Kidney (tissue), 13 donors: ENCODE measurements at regions not wholly inside any gene's neighbourhood (a gene's known extent, or its start where the extent isn't known, plus 50 kb on each side); places are given as distances from the start of the nearest gene placed in this dataset.
A peak's percentile ranks its signal among the peaks of the same experiment; 100 is the strongest.
"Not testable (repeated sequence)": the region's sequence is repeated elsewhere in the genome, so short reads cannot be mapped to it uniquely, and the experiment has no call there.

ENCODE experiments used
- DNase-seq, 5 donors: peaks; one replicate each; pipeline ENCODE4 v3.0.0-alpha.2; 2013 to 2020
- FAIRE-seq: peaks from 2 replicates; lab custom pipeline; 2012; peaks lifted over from hg19 to GRCh38; lab: Jason Lieb, UNC
- H3K27ac ChIP-seq, 2 donors: one replicate each; pipeline ENCODE4 v1.7.0; 2013; ENCODE audit warnings: low read depth in 2 of 2, low read length in 2 of 2, inconsistent platforms in 1 of 2
- H3K27me3 ChIP-seq: one replicate; pipeline ENCODE4 v1.7.1; 2013; ENCODE audit warnings: low read length, inconsistent platforms; ENCODE audit not compliant: control insufficient read depth, insufficient read depth
- H3K36me3 ChIP-seq, 3 donors: one replicate each; pipeline versions ENCODE4 v1.7.0 to v1.7.1; 2013; ENCODE audit warnings: low read length in 3 of 3, control low read depth in 1 of 3, inconsistent platforms in 1 of 3; ENCODE audit not compliant: insufficient read depth in 3 of 3, control insufficient read depth in 2 of 3
- H3K4me1 ChIP-seq, 3 donors: one replicate each; pipeline versions ENCODE4 v1.7.0 to v1.7.1; 2013; ENCODE audit warnings: low read length in 3 of 3, inconsistent platforms in 1 of 3, low read depth in 1 of 3; ENCODE audit not compliant: control insufficient read depth in 2 of 3, insufficient read depth in 2 of 3
- H3K4me3 ChIP-seq, 3 donors: one replicate each; pipeline versions ENCODE4 v1.7.0 to v1.8.1; 2013; ENCODE audit warnings: low read length in 3 of 3, control low read depth in 1 of 3, inconsistent platforms in 1 of 3
- H3K9ac ChIP-seq, 3 donors: one replicate each; pipeline versions ENCODE4 v1.7.0 to v1.7.1; 2013; ENCODE audit warnings: low read length in 3 of 3, control low read depth in 1 of 3, inconsistent platforms in 1 of 3
- H3K9me3 ChIP-seq, 3 donors: one replicate each; pipeline versions ENCODE4 v1.7.0 to v1.7.1; 2013; ENCODE audit warnings: low read length in 3 of 3, control low read depth in 1 of 3, inconsistent platforms in 1 of 3; ENCODE audit not compliant: control insufficient read depth in 2 of 3, insufficient read depth in 1 of 3
- intact Hi-C: fragments of 100-400 bp; cut with DNase I; formaldehyde crosslinking; loops from one replicate; pipeline ENCODE4 v1.11.1; 2022
- TF ChIP-seq, protein P1 (sequence below): IDR thresholded peaks from 3 replicates; pipeline ENCODE4 v1.5.1; 2012; ENCODE audit warnings: mild to moderate bottlenecking, moderate library complexity, borderline replicate concordance; ENCODE audit not compliant: insufficient read depth; ENCODE audit errors: extremely low read depth
- donor health status: control.
- donor health status: control.
- donor health status: control.
- donor health status: control.
- donor health status: control.
- donor health status: DM: yes; HTN: yes; CAD: no.
- donor health status: Normal renal cell carcinoma (clear cell type).

DNA sequence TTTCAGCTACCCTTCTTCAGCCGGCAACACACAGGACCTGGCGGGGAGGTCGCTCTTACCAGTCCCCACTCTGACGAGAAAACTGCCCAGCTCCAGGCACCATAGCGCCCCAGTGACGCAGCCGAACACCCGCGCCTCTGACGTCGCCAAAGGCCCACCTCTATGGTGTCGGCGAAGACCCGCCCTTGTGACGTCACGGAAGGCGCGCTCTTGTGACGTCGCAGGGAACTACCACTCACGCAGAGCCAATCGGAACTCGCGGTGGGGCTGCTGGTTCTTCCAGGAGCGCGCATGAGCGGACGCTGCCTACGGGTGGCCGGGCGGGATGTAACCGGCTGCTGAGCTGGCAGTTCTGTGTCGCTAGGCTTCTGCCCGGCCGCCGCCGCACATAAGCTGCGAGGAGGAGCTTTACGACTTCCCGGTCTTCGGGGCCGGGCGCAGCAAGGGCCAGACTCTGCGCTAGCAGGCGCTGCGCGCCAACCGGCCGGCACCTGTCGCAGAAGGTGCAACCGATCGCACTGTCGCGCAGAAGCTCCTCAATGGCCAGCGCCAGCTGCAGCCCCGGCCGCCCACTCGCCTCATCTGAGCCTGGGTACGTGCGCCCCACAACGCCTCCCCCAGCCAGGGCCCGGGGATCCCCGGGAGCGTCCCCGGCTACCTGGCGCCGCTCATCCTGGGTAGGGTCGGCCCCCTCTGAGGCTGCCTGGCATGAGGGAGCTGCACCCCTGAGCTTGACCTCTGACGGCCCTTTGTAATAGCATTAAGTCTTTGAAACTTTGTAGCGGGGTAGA, 121.3 kb upstream of the FBXO28 start:
- FAIRE-seq: peak; percentile 67
- H3K27me3 ChIP-seq, H3K9me3 ChIP-seq, H3K4me1 ChIP-seq, intact Hi-C loops, H3K36me3 ChIP-seq: not testable (repeated sequence)
- Histone ChIP-seq H3K9ac (peak overlapping the region in 2 of 3 donors; percentile 55 to 65), H3K4me3 (peak overlapping the region; percentile 59 to 68 (median 61)), H3K27ac (peak overlapping the region; percentile 79 to 80)
- TF ChIP-seq, protein P1, sequence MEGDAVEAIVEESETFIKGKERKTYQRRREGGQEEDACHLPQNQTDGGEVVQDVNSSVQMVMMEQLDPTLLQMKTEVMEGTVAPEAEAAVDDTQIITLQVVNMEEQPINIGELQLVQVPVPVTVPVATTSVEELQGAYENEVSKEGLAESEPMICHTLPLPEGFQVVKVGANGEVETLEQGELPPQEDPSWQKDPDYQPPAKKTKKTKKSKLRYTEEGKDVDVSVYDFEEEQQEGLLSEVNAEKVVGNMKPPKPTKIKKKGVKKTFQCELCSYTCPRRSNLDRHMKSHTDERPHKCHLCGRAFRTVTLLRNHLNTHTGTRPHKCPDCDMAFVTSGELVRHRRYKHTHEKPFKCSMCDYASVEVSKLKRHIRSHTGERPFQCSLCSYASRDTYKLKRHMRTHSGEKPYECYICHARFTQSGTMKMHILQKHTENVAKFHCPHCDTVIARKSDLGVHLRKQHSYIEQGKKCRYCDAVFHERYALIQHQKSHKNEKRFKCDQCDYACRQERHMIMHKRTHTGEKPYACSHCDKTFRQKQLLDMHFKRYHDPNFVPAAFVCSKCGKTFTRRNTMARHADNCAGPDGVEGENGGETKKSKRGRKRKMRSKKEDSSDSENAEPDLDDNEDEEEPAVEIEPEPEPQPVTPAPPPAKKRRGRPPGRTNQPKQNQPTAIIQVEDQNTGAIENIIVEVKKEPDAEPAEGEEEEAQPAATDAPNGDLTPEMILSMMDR: peak; percentile 2
- peak; percentile 100 for DNase-seq

DNA sequence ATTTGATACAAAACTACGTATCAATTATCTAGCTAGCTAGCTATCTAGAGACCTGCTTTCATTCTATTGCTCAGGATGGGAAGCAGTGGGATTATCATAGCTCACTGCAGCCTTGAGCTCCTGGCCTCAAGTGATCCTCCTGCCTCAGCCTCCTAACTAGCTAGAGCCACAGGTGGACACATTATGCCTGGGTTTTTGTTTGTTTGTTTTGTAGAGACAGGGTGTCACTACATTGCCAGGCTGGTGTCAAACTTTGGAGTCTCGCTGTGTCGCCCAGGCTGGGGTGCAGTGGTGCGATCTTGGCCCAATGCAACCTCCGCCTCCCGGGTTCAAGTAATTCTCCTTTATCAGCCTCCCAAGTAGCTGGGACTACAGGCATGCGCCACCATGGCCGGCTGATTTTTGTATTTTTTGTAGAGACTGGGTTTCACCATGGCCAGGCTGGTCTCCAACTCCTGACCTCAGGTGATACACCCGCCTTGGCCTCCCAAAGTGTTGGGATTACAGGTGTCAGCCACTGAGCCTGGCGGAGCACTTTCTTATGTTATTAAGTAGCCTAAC, 122.5 kb upstream of the FBXO28 start:
- peak in 2 of 5 donors; percentile 22 to 28 for DNase-seq
- H3K27ac ChIP-seq, intact Hi-C loops, H3K27me3 ChIP-seq, H3K9me3 ChIP-seq, H3K4me1 ChIP-seq, H3K9ac ChIP-seq, H3K36me3 ChIP-seq, FAIRE-seq: not testable (repeated sequence)
- peak overlapping the region in 1 of 3 donors; percentile 61 for H3K4me3 ChIP-seq

DNA sequence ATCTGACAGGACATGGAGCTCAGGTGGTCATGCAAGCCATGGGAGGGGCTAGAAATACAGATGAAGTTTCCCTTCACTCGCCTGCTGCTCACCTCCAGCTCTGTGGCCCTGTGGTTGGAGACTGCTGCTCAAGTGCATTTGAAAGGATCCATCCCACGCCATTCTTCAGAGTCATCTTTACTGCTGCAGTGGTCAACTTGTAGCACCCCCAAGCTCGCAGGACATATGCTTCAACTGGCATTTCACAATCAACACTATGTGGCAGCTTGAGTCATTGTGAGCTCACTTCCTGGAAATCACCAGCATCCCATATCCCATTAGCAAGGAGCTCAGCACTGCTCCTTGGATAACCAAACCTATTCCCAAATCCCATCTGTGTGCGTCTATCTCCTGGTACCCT, 116.2 kb upstream of the TP53BP2 start:
- H3K27me3 ChIP-seq, H3K4me1 ChIP-seq, H3K9ac ChIP-seq, H3K27ac ChIP-seq, H3K9me3 ChIP-seq, intact Hi-C loops, H3K4me3 ChIP-seq, H3K36me3 ChIP-seq, DNase-seq, FAIRE-seq: not testable (repeated sequence)

DNA sequence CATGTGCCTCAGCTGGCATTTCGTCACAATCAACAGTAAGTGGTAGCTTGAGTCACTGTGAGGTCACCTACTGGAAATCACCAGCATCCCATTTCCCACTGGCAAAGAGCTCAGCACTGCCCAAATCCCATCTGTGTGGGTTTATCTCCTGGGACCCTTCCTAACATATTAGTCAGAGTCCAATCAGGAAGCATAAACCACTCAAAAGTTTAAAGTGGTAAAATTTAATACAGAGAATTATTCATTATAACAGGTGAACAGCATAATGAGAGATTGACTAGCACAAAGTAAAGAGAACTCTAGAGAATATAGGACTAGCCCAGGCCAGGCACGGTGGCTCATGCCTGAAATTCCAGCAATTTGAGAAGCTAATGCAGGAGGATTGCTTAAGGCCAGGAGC, 107.1 kb upstream of the TP53BP2 start:
- intact Hi-C loops, H3K27me3 ChIP-seq, H3K9ac ChIP-seq, FAIRE-seq, H3K36me3 ChIP-seq, DNase-seq, H3K4me1 ChIP-seq, H3K9me3 ChIP-seq, H3K4me3 ChIP-seq, H3K27ac ChIP-seq: not testable (repeated sequence)

DNA sequence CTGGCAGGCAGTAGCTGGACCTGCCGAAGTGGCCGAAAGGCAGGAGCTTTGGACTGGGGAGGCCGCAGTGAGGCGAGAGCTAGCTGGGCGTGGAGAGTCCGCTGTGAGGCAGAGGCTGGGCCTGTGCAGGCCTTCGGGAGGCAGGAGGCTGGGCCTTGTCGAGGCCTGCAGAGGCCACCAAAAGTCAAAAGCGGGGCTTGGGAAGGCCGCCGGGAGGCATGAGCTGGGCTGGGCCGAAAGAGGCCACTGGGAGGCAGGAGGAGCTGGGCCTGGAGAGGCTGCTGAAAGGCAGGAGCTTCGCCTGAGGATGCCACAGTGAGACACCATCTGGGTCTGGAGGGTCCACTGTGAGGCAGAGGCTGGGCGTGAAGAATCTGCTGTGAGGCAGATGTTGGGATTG, 105.8 kb upstream of the TP53BP2 start:
- intact Hi-C loops, H3K27ac ChIP-seq, H3K27me3 ChIP-seq, H3K9ac ChIP-seq, H3K9me3 ChIP-seq, DNase-seq, H3K36me3 ChIP-seq, FAIRE-seq, H3K4me1 ChIP-seq, H3K4me3 ChIP-seq: not testable (repeated sequence)

DNA sequence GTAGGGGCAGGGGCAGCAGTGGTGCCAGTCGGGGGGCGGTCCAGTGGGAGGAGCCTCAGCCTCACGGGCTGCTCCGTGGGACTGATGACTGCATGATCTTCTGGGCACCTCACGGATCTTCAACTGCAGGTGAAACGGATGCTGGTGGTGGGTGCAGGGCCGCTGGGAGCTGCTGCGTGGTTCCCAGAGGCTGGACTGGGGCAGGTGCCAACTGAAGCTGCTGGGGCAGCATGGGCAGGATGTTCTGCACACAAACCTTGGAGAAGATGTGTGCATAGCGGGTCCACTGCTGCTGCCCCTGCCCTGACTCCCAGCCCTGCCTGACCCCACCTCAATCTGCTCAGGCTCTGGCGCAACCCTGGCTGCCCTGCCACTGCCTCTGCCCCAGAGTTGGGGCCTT, 104.2 kb upstream of the TP53BP2 start:
- DNase-seq, intact Hi-C loops: not testable (repeated sequence)

DNA sequence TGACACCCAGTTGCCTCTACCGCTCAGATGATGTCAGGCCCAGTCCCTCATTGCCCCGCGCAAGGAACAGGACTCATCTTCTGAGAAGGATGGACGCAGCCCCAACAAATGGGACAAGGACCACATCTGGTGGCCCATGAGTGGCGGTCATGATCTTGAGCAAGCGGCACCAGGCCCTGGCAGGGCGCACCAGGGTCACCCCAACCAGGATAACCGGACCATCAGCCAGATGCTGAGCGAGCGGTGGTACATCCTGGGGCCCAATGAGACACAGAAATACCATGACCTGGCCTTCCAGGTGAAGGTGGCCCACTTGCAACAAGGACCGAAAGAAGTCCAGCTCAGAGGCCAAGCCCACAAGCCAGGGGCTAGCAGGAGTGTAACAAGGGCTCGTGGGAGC, 102.3 kb upstream of the TP53BP2 start:
- intact Hi-C loops, H3K9me3 ChIP-seq, H3K36me3 ChIP-seq, H3K27ac ChIP-seq, H3K4me1 ChIP-seq, DNase-seq, H3K27me3 ChIP-seq, H3K9ac ChIP-seq, H3K4me3 ChIP-seq, FAIRE-seq: not testable (repeated sequence)

More for the DNA sequence above, 104.2 kb upstream of the TP53BP2 start:
- H3K9ac ChIP-seq, H3K27me3 ChIP-seq, H3K9me3 ChIP-seq, H3K36me3 ChIP-seq, FAIRE-seq, H3K27ac ChIP-seq, H3K4me1 ChIP-seq, H3K4me3 ChIP-seq: not testable (repeated sequence)
